ENCODE measurements at regions not wholly inside any gene's neighbourhood (a gene's known extent, or its start where the extent isn't known, plus 50 kb on each side); places are given as distances from the start of the nearest gene placed in this dataset.

DNA sequence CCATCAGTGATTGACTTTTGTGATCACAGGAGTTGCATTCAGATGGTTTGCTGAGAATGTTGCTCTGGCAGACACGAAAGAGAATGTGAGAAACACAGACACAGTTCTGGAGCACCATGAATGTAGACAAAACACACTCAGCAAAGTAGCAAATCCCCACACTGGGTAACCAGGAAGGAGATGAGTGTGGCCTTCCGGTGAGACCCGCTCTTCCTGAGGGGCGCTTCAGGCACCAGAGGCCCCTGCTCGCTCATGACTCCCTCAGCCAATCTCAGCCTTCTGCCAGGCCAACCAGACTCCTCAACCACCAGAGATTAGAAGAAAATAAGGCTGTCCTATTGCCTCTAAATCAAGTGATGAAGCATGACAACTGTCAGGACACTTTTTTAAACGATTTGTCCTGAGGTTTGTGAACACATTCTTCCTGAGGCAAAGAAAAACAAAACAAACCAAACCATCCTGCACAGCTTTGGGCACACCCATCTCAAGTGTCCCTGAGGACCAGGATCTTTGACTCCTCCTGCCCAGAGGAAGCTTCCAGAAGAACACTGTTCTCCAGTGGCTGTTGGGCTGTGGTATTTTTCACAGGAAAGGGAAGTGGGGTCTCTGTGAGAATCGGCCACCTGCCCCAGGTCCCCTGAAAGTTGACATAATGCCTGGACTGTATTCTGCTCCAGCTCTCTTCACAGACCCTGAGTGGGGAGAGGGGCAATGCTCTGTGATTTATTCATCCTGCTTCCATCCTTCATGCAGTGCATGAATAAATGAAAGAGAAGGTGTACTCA is 152.8 kb downstream of the BCL11A start:
- no peaks in the 10 kb centered on the region for H3K36me3 ChIP-seq
- intact Hi-C loops (cut with DNase I) = loop anchor here in 1 of 10 donors (10.0 kb wide), 1 partner anchor 66 kb away; no protein-coding TSS in a partner anchor
- DNase-seq = no peak
- 58 to 63% methylated on average over 7 of the region's 7 CpGs for WGBS, 2 donors
- H3K4me1 ChIP-seq = no peaks in the 10 kb centered on the region
- TF ChIP-seq, protein P1, sequence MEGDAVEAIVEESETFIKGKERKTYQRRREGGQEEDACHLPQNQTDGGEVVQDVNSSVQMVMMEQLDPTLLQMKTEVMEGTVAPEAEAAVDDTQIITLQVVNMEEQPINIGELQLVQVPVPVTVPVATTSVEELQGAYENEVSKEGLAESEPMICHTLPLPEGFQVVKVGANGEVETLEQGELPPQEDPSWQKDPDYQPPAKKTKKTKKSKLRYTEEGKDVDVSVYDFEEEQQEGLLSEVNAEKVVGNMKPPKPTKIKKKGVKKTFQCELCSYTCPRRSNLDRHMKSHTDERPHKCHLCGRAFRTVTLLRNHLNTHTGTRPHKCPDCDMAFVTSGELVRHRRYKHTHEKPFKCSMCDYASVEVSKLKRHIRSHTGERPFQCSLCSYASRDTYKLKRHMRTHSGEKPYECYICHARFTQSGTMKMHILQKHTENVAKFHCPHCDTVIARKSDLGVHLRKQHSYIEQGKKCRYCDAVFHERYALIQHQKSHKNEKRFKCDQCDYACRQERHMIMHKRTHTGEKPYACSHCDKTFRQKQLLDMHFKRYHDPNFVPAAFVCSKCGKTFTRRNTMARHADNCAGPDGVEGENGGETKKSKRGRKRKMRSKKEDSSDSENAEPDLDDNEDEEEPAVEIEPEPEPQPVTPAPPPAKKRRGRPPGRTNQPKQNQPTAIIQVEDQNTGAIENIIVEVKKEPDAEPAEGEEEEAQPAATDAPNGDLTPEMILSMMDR (IDR thresholded peaks at IDR 0.05) = no peak
- H3K27me3 ChIP-seq = peaks cover 0 to 2% (median 0%) of the 10 kb centered on the region in 7 donors
- H3K9me3 ChIP-seq = no peaks in the 10 kb centered on the region
- no peak overlapping the region for H3K4me3 ChIP-seq
- H3K27ac ChIP-seq = no peak overlapping the region
- no peak for ATAC-seq

DNA sequence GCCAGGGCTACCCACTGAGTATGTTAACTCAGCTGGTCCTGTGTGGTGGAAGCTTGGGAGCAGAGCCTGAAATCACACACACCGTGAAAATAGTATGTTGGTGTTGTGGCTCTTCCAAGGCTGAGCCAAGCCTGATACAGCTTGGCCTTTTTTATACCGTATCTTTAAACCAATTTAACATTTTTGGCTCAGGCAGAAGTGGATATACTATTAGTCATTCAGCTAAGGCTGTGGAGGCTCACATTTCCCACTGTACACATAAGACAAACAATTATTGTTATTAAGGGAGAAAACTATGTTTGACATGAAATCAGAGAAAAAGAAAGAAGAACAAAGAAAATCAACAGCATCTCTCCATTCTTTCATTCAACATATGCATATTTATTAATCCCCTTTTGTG is 159.0 kb downstream of the BCL11A start:
- DNase-seq = no peak
- no peaks in the 10 kb centered on the region for H3K4me1 ChIP-seq
- TF ChIP-seq, protein P1 (IDR thresholded peaks at IDR 0.05) = no peak
- no peaks in the 10 kb centered on the region for H3K9me3 ChIP-seq
- no peaks in the 10 kb centered on the region for H3K36me3 ChIP-seq
- H3K27ac ChIP-seq = no peak overlapping the region
- WGBS, 2 donors = 58 to 68% methylated on average over 2 of the region's 2 CpGs
- no peak for ATAC-seq
- peaks cover 0 to 9% (median 0%) of the 10 kb centered on the region in 7 donors for H3K27me3 ChIP-seq
- intact Hi-C loops (cut with DNase I) = loop anchor here in 1 of 10 donors (10.0 kb wide), 1 partner anchor 1930 kb away; no protein-coding TSS in a partner anchor
- H3K4me3 ChIP-seq = no peak overlapping the region

DNA sequence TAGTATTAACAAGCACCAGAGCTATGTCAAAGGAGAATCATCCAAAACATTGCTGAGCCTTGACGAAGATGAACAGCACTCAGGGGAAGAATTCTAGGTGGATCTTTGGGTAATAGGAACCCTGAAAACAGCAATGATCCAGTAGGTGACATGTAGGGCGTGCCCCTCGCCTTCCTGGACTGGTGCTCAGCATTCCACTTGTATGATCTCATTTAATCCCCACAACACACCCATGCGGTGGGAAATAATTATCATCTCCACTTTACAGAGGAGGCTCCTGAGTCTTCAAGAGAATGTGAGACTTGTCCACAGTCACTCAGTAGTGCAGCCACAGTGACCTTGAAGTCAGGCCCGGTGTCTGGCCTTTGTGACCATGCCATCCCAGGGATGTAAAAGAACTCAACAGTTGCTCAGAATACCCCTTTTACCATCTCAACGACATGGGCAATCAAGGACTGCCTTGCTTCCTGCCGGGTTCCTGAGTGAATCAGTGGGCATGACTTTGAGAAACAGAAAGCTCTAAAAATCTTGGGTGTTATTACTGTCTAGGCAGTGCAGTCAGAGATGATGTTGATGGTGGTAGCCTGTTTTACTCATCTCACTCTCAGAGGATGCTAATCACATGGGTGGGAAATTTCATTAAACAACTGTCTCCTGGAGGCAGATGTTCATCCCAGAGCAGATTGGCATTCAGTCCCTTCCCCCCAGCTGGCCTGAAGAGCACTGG is 161.6 kb downstream of the BCL11A start:
- no peaks in the 10 kb centered on the region for H3K36me3 ChIP-seq
- peaks cover 0 to 14% (median 0%) of the 10 kb centered on the region in 7 donors for H3K27me3 ChIP-seq
- 81 to 85% methylated on average over 7 of the region's 7 CpGs for WGBS, 2 donors
- DNase-seq (no peak), ATAC-seq (no peak)
- intact Hi-C loops (cut with DNase I) = loop anchor here in 1 of 10 donors (10.0 kb wide), 1 partner anchor 1927 kb away; no protein-coding TSS in a partner anchor
- no peak overlapping the region for H3K27ac ChIP-seq
- no peaks in the 10 kb centered on the region for H3K4me1 ChIP-seq
- TF ChIP-seq, protein P1 (IDR thresholded peaks at IDR 0.05) = no peak
- H3K9me3 ChIP-seq = no peaks in the 10 kb centered on the region
- H3K4me3 ChIP-seq = no peak overlapping the region

DNA sequence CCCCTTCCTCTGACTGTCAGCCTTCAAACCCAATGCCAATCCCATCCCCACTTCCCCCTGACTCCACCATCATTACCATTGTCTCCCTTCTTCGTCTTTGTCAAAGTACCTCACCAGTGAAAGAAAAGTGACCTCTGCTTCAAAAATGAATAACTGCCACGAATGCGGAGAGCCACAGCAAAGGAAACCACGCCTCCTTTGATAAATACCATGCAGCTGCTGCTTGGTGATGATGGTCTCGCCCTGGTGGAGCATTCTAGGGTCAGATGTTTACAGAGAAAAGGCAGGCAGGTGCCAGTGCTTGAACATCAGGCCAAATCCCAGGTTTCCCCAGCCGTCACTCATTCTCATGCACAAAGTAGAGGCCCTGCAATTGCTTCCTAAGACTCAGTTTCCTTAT is 162.2 kb downstream of the BCL11A start:
- Histone ChIP-seq H3K9me3 (no peaks in the 10 kb centered on the region), H3K27me3 (peaks cover 0 to 14% (median 0%) of the 10 kb centered on the region in 7 donors), H3K4me1 (peaks cover 0 to 1% (median 0%) of the 10 kb centered on the region in 9 donors), H3K27ac (no peak overlapping the region), H3K36me3 (no peaks in the 10 kb centered on the region), H3K4me3 (no peak overlapping the region)
- ATAC-seq = no peak
- WGBS, 2 donors = 76 to 77% methylated on average over 6 of the region's 6 CpGs
- DNase-seq = no peak
- TF ChIP-seq, protein P1 (IDR thresholded peaks at IDR 0.05) = no peak
- intact Hi-C loops (cut with DNase I) = loop anchor here in 1 of 10 donors (10.0 kb wide), 1 partner anchor 1926 kb away; no protein-coding TSS in a partner anchor

Data from heart right ventricle (tissue), 16 donors.